ENCODE measurements at regions not wholly inside any gene's neighbourhood (a gene's known extent, or its start where the extent isn't known, plus 50 kb on each side); places are given as distances from the start of the nearest gene placed in this dataset.
"Not testable (repeated sequence)": the region's sequence is repeated elsewhere in the genome, so short reads cannot be mapped to it uniquely, and the experiment has no call there.

- no peak for TF ChIP-seq CTCF (IDR thresholded peaks at IDR 0.05)
Observed at GRCh38 chr2:17362956-17363355, 155.3 kb downstream of the RAD51AP2 start.

GRCh38 chr2:17355608-17356329 is 162.5 kb downstream of the RAD51AP2 start:
- Histone ChIP-seq H3K4me3 (no peak overlapping the region), H3K9me3 (no peaks in the 10 kb centered on the region), H3K4me1 (no peaks in the 10 kb centered on the region), H3K36me3 (no peaks in the 10 kb centered on the region), H3K27me3 (no peaks in the 10 kb centered on the region), H3K27ac (no peak overlapping the region)
- no peak for DNase-seq (ENCODE audit: low spot score)
- TF ChIP-seq CTCF (IDR thresholded peaks at IDR 0.05), result no peak

More at GRCh38 chr2:17362956-17363355, 155.3 kb downstream of the RAD51AP2 start:
- Histone ChIP-seq H3K27ac (no peak overlapping the region), H3K27me3 (no peaks in the 10 kb centered on the region), H3K9me3 (peaks cover 0 to 8% of the 10 kb centered on the region in 2 donors), H3K4me3 (no peak overlapping the region), H3K4me1 (no peaks in the 10 kb centered on the region), H3K36me3 (no peaks in the 10 kb centered on the region)
- no peak for DNase-seq (ENCODE audit: low spot score)

- Histone ChIP-seq H3K27ac (no peak overlapping the region), H3K9me3 (no peaks in the 10 kb centered on the region), H3K4me1 (no peaks in the 10 kb centered on the region), H3K27me3 (no peaks in the 10 kb centered on the region), H3K36me3 (no peaks in the 10 kb centered on the region), H3K4me3 (no peak overlapping the region)
- DNase-seq (ENCODE audit: low spot score), result no peak
- no peak for TF ChIP-seq CTCF (IDR thresholded peaks at IDR 0.05)
Observed at GRCh38 chr2:17353263-17353662, 165.0 kb downstream of the RAD51AP2 start.

GRCh38 chr2:17342692-17343091 is 175.5 kb downstream of the RAD51AP2 start:
- H3K4me3 ChIP-seq; H3K9me3 ChIP-seq; H3K36me3 ChIP-seq; H3K4me1 ChIP-seq; H3K27ac ChIP-seq; H3K27me3 ChIP-seq; DNase-seq (ENCODE audit: low spot score): not testable (repeated sequence)

GRCh38 chr2:17337507-17337906 is 180.7 kb downstream of the RAD51AP2 start:
- Histone ChIP-seq H3K36me3 (no peaks in the 10 kb centered on the region), H3K27me3 (no peaks in the 10 kb centered on the region), H3K27ac (no peak overlapping the region), H3K9me3 (no peaks in the 10 kb centered on the region), H3K4me1 (no peaks in the 10 kb centered on the region), H3K4me3 (no peak overlapping the region)
- DNase-seq (ENCODE audit: low spot score), result no peak
- no peak for TF ChIP-seq CTCF (IDR thresholded peaks at IDR 0.05)

- H3K4me3 ChIP-seq, result no peak overlapping the region
- H3K27me3 ChIP-seq, result no peaks in the 10 kb centered on the region
- H3K4me1 ChIP-seq, result no peaks in the 10 kb centered on the region
- TF ChIP-seq CTCF (IDR thresholded peaks at IDR 0.05), result no peak
- no peak for DNase-seq (ENCODE audit: low spot score)
- H3K36me3 ChIP-seq, result no peaks in the 10 kb centered on the region
- no peak overlapping the region for H3K27ac ChIP-seq
- no peaks in the 10 kb centered on the region for H3K9me3 ChIP-seq
Observed at GRCh38 chr2:17336458-17336857, 181.8 kb downstream of the RAD51AP2 start.

All from right atrium auricular region (tissue), 2 donors.